ENCODE measurements at regions not wholly inside any gene's neighbourhood (a gene's known extent, or its start where the extent isn't known, plus 50 kb on each side); places are given as distances from the start of the nearest gene placed in this dataset.
"Not testable (repeated sequence)": the region's sequence is repeated elsewhere in the genome, so short reads cannot be mapped to it uniquely, and the experiment has no call there.

GRCh38 chr5:125898851-125899405 lies 524.3 kb upstream of the GRAMD2B start:
- no peak for DNase-seq

DNA sequence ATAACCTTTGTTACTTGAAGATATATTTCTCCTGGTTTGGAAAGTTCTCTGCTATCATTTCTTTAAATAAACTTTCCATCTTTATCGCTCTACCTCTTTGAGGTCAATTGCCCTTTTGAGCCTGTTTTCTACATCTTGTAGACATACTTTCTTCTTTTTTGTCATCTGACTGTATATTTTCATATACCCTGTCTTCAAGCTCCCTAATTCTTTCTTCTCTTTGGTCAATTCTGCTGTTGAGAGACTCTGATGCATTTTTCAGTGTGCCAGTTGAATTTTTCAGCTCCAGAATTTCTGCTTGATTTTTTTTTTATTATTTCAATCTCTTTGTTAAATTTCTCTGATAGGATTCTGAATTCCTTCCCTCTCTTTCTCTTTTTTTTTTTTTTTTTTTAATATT lies 511.2 kb upstream of the GRAMD2B start:
- DNase-seq = no peak

GRCh38 chr5:125913200-125913599 lies 510.0 kb upstream of the GRAMD2B start:
- no peak for DNase-seq

DNA sequence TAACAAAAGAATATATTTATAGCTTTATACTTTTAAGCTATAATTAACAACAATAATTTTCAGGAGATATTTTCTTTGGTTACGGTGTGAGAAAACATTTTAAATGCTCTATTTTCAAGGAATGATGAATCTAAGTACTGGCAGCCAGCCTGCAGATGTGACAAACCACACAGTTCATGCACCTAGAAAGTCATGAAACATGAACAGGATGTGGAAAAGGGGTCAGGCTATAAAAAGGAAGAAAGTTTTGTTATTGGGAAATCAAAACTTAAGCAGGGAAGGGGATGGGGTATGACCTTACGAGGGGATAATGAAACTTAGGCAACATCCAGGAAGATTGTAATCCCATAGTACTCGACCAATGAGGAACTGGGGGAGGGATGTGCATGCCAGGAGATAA lies 508.7 kb upstream of the GRAMD2B start:
- no peak for DNase-seq

- not testable (repeated sequence) for DNase-seq
Measured at GRCh38 chr5:125923958-125924357, 499.3 kb upstream of the GRAMD2B start.

GRCh38 chr5:125926172-125926571 lies 497.0 kb upstream of the GRAMD2B start:
- no peak for DNase-seq

DNA sequence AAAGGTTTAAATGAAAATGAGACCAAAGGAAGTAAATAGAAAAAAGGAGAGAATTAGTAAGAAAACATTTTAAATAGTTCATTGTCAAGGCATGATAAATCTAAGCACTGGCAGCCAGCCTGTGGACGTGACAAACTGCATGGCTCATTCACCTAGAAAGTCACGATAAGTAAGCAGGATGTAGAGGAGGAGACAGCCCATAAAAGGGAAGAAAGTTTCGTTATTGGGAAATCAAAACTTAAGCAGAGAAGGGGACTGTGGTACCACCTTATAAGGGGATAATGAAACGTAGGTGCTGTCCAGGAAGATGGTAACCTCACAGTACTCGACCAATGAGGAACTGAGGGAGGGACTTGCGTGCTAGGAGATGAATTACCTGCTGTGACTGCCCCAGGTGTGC lies 494.5 kb upstream of the GRAMD2B start:
- DNase-seq = no peak

- no peak for DNase-seq
Measured at GRCh38 chr5:125950012-125950615, 473.1 kb upstream of the GRAMD2B start.

DNA sequence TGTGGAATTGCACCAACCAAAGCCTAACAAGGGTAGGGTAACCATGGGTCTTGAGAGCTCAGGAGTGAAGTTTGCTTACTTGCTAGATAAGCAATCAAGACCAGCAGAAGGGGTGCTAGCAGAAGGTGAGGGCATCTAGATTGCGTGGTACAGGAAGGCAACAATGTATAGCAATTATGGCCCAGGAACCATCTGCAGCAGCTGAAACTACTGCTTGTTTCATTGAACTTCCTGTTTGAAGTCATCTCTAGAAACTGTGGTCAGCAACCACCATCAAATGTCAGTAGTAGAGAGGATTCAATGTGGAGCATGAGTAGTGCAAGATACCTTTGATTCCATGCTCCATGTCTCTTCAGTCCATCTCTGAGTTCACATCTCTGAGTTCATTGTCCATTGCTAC lies 462.1 kb upstream of the GRAMD2B start:
- no peak for DNase-seq

- no peak for DNase-seq
Measured at GRCh38 chr5:125965577-125965976, 457.6 kb upstream of the GRAMD2B start.

DNA sequence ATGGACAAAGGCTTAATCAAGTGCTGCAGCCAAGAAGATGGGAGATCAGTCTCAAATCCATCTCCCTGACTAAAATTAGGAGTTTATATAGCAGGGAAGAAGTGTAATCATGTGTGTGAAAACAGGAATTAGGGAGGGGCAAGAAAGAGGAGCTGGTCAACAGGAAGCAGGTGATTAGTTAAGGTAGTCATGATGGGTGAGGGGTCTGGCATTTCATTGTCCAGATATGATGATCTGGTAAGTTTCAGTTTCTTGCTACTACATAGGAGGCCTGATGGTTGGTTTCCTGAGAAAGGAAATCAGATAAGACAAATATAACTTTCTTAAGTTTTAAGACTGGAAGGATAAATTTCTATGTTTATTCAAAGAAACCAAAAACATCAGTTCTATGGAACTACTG lies 455.6 kb upstream of the GRAMD2B start:
- DNase-seq = no peak

GRCh38 chr5:125969011-125969813 lies 454.0 kb upstream of the GRAMD2B start:
- no peak for DNase-seq

GRCh38 chr5:125969814-125970171 lies 453.4 kb upstream of the GRAMD2B start:
- DNase-seq = no peak

DNA sequence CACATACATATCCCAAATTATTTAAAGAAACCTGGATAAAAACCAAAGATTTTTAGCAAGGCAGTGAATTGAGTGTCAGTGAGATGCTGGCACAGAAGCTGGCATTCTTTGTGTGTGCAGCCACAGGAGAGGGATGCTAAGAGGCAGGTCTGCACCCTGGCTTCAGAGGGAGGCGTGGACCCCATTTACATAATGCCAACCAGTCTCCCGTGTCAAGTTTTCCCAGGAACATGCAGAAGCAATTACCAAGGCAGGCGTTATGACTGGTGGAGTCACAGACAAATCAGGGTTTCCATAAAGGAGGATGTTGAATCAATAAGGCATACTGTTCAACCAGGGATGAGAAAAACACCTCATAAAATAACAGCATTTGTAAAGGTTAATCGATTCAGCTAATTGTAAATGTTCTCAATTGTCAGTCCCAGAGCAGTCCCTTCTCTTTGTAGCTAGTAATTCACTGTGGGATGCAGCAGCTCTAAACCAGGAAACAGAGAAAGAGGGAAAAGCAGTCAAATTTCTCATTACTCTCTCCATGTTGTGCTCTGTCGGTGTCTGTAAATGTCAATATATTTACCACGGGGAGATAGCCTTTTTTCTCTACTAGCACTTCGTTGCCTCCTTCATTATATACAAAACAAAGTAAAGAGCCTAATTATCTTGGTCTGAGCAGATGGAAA lies 452.4 kb upstream of the GRAMD2B start:
- no peak for DNase-seq

DNA sequence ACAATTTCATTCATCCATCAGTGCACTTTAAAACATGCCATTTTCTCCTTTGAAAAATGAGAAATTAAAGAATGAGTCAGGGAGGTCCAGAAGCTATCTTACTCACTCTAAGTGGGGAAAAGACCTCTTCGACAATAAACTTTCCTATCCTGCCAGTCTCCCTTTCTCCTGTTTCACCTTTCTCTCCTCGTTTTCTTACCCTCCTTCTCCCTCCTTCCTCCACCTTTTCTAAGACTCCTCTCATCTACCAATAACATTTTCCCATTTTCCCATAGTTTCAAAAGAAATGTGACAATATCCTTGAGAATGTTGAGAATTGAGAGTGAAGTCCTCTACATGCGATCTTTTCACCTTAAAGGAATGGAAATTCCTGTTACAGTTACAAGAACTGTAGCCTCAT lies 450.5 kb upstream of the GRAMD2B start:
- no peak for DNase-seq

DNA sequence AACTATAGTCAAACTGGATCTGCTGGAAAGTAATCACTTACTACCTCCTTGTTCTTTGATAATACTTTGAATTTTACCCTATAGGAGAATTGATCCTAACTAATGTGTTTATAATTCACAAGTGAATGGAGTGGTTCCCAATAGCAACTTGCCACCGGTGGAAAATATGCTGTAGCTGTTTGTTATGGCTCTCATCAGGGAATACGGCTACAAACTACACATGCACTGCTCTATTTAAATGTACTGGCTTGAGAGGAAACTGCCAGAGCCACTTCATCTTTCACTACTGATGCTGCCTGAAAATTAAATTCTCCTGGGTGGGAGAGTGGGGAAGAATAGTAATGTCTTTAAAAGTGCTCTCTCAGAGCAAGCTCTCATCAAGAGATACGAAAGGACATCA lies 448.5 kb upstream of the GRAMD2B start:
- DNase-seq = no peak

GRCh38 chr5:125976421-125977000 lies 446.7 kb upstream of the GRAMD2B start:
- DNase-seq = no peak

DNA sequence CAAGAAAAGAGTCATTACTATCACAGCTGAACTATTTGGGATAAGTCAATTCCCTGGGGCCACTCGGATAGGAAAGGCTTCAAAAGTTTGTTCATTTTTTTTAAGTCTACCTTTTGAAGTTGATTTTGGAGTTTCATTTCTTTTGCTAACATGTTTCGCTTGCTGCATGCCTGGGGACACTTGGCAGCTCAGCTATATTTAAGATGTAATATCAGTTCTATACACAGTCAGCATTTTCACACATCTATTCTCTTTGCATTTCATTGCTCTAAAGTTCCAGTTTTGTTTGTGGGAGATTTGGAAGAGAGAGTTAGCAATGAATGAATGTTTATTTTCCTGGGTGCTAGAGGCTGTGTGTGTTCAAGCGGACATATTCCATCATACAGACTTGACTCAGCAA lies 445.2 kb upstream of the GRAMD2B start:
- no peak for DNase-seq

GRCh38 chr5:125979636-125980035 lies 443.6 kb upstream of the GRAMD2B start:
- DNase-seq = no peak

- no peak for DNase-seq
Measured at GRCh38 chr5:125981016-125981415, 442.2 kb upstream of the GRAMD2B start.

- DNase-seq = no peak
Measured at GRCh38 chr5:125987677-125988255, 435.4 kb upstream of the GRAMD2B start.

- DNase-seq = no peak
Measured at GRCh38 chr5:125992050-125992449, 431.2 kb upstream of the GRAMD2B start.

Data from T-helper 9 cell (primary cell).